H1 (cell line): ENCODE measurements at regions not wholly inside any gene's neighbourhood (a gene's known extent, or its start where the extent isn't known, plus 50 kb on each side); places are given as distances from the start of the nearest gene placed in this dataset.

Experiments used
- CTCF ChIA-PET: fragments of 300-600 bp; sonication (Branson Sonifier 250); formaldehyde crosslinking; loops from one replicate; lab custom pipeline; 2021; ENCODE audit not compliant: partially characterized antibody; lab: Charles Lee
- POLR2A ChIA-PET: fragments of 300-600 bp; sonication (Branson Sonifier 250); formaldehyde crosslinking; loops from one replicate; lab custom pipeline; 2021; ENCODE audit warnings: inconsistent platforms; ENCODE audit not compliant: partially characterized antibody; lab: Charles Lee
- DNase-seq, 2 experiments: peaks; one replicate each; pipeline versions ENCODE4 v3.0.0 to v3.0.0-alpha.2; 2010 to 2022; ENCODE audit warnings: low spot score in 2 of 2, low read depth in 1 of 2, mixed read lengths in 1 of 2
- FAIRE-seq: peaks from 2 replicates; lab custom pipeline; 2011; peaks lifted over from hg19 to GRCh38; lab: Jason Lieb, UNC
- H2AFZ ChIP-seq: 2 replicates; pipeline ENCODE4 v1.8.1; 2012; ENCODE audit warnings: low read length, inconsistent platforms
- H2AK5ac ChIP-seq: 2 replicates; pipeline ENCODE4 v1.6.1; 2013; ENCODE audit warnings: low read depth, low read length
- H2BK120ac ChIP-seq: replicated peaks from 2 replicates; pipeline ENCODE3; 2013; ENCODE audit warnings: low read depth, low read length, inconsistent platforms
- H2BK12ac ChIP-seq: 2 replicates; pipeline ENCODE4 v1.6.1; 2013; ENCODE audit warnings: low read depth, low read length
- H2BK15ac ChIP-seq: 2 replicates; pipeline ENCODE4 v1.6.1; 2013; ENCODE audit warnings: low read length
- H2BK20ac ChIP-seq: 2 replicates; pipeline ENCODE4 v1.6.1; 2013; ENCODE audit warnings: low read length
- H2BK5ac ChIP-seq: 2 replicates; pipeline ENCODE4 v1.6.1; 2013; ENCODE audit warnings: low read depth, low read length
- H3K14ac ChIP-seq: 2 replicates; pipeline ENCODE4 v1.6.1; 2013; ENCODE audit warnings: inconsistent platforms; ENCODE audit not compliant: insufficient read length
- H3K18ac ChIP-seq: 2 replicates; pipeline ENCODE4 v1.6.1; 2013; ENCODE audit warnings: low read length; ENCODE audit errors: extremely low read depth
- H3K23ac ChIP-seq: 2 replicates; pipeline ENCODE4 v1.6.1; 2013; ENCODE audit warnings: inconsistent platforms; ENCODE audit not compliant: insufficient read length
- H3K23me2 ChIP-seq: 2 replicates; pipeline ENCODE4 v1.6.1; 2013; ENCODE audit warnings: low read depth, low read length
- H3K27ac ChIP-seq: 2 replicates; pipeline ENCODE4 v1.6.1; 2011; ENCODE audit warnings: low read depth, low read length, inconsistent platforms
- H3K27me3 ChIP-seq, 4 experiments: replicated peaks in 1 of 4; 1 replicate in 1 of 4; 2 replicates in 3 of 4; pipeline versions ENCODE4 v1.6.1 to v1.8.1; 2011 to 2013; ENCODE audit warnings: low read length in 3 of 4, mild to moderate bottlenecking in 3 of 4, inconsistent platforms in 2 of 4, mixed read lengths in 2 of 4, moderate library complexity in 1 of 4; ENCODE audit not compliant: control insufficient read depth in 3 of 4, insufficient read depth in 3 of 4; ENCODE audit errors: extremely low read depth in 1 of 4
- H3K36me3 ChIP-seq, 4 experiments: 2 replicates each; pipeline versions ENCODE4 v1.6.1 to v1.8.1; 2011 to 2013; ENCODE audit warnings: mild to moderate bottlenecking in 4 of 4, low read length in 3 of 4, moderate library complexity in 2 of 4, control low read depth in 1 of 4, inconsistent platforms in 1 of 4; ENCODE audit not compliant: insufficient read depth in 4 of 4, control insufficient read depth in 2 of 4
- H3K4ac ChIP-seq: replicated peaks from 2 replicates; pipeline ENCODE3; 2013; ENCODE audit warnings: low read length, low read depth, mixed read lengths, inconsistent platforms; ENCODE audit not compliant: insufficient read length
- H3K4me1 ChIP-seq, 4 experiments: replicated peaks in 1 of 4; 1 replicate in 1 of 4; 2 replicates in 3 of 4; pipeline versions ENCODE4 v1.6.1 to v1.8.1; 2011 to 2013; ENCODE audit warnings: low read length in 3 of 4, inconsistent platforms in 2 of 4, mixed read lengths in 1 of 4; ENCODE audit not compliant: insufficient read depth in 4 of 4, control insufficient read depth in 3 of 4
- H3K4me2 ChIP-seq, 2 experiments: 2 replicates each; pipeline versions ENCODE4 v1.6.1 to v1.8.1; 2011 to 2013; ENCODE audit warnings: low read depth in 2 of 2, low read length in 2 of 2, control low read depth in 1 of 2, inconsistent platforms in 1 of 2, mild to moderate bottlenecking in 1 of 2; ENCODE audit not compliant: insufficient read depth in 1 of 2
- H3K4me3 ChIP-seq, 4 experiments: fragments of 200-600, 300-600 bp in 1 of 4; sonication (generic), shearing (Covaris generic), sonication (Bioruptor Twin) in 1 of 4; 2 replicates each; pipeline versions ENCODE4 v1.5.1 to v1.8.1; 2011 to 2016; ENCODE audit warnings: low read length in 4 of 4, low read depth in 3 of 4, control low read depth in 2 of 4, inconsistent platforms in 2 of 4, mild to moderate bottlenecking in 2 of 4, mixed read lengths in 1 of 4, moderate library complexity in 1 of 4; ENCODE audit not compliant: insufficient read depth in 2 of 4; ENCODE audit errors: extremely low read depth in 1 of 4
- H3K56ac ChIP-seq: replicated peaks from 2 replicates; pipeline ENCODE3; 2013; ENCODE audit warnings: low read depth, mild to moderate bottlenecking, mixed read lengths, low read length, inconsistent platforms; ENCODE audit not compliant: insufficient read length
- H3K79me1 ChIP-seq: 2 replicates; pipeline ENCODE4 v1.6.1; 2013; ENCODE audit warnings: low read depth, low read length, control low read depth
- H3K79me2 ChIP-seq, 2 experiments: 2 replicates each; pipeline versions ENCODE4 v1.6.1 to v1.8.1; 2012 to 2013; ENCODE audit warnings: low read length in 2 of 2, mild to moderate bottlenecking in 2 of 2, inconsistent platforms in 1 of 2; ENCODE audit not compliant: insufficient read depth in 2 of 2, control insufficient read depth in 1 of 2
- H3K9ac ChIP-seq, 4 experiments: replicated peaks in 1 of 4; 1 replicate in 1 of 4; 2 replicates in 3 of 4; pipeline versions ENCODE4 v1.6.1 to v1.8.1; 2011 to 2013; ENCODE audit warnings: low read depth in 3 of 4, low read length in 3 of 4, control low read depth in 2 of 4, mild to moderate bottlenecking in 2 of 4, moderate library complexity in 2 of 4, inconsistent platforms in 1 of 4; ENCODE audit errors: extremely low read depth in 1 of 4
- H3K9me3 ChIP-seq, 2 experiments: 2 replicates each; pipeline versions ENCODE4 v1.6.1 to v1.8.1; 2012 to 2013; ENCODE audit warnings: mild to moderate bottlenecking in 2 of 2, moderate library complexity in 2 of 2, control low read depth in 1 of 2, inconsistent platforms in 1 of 2, low read depth in 1 of 2, low read length in 1 of 2, mixed read lengths in 1 of 2; ENCODE audit not compliant: insufficient read depth in 2 of 2
- H4K20me1 ChIP-seq, 2 experiments: replicated peaks in 1 of 2; 2 replicates each; pipeline versions ENCODE3 to v1.8.1; 2011 to 2013; ENCODE audit warnings: inconsistent platforms in 2 of 2, low read length in 2 of 2, mild to moderate bottlenecking in 1 of 2; ENCODE audit not compliant: insufficient read depth in 2 of 2, control insufficient read depth in 1 of 2
- H4K5ac ChIP-seq: 2 replicates; pipeline ENCODE4 v1.6.1; 2013; ENCODE audit warnings: low read length, low read depth, mixed read lengths, inconsistent platforms; ENCODE audit not compliant: insufficient read length
- H4K8ac ChIP-seq: 2 replicates; pipeline ENCODE4 v1.8.0; 2013; ENCODE audit warnings: mild to moderate bottlenecking, moderate library complexity, low read length, inconsistent platforms; ENCODE audit not compliant: insufficient read depth; ENCODE audit errors: extremely low read depth
- H4K91ac ChIP-seq: replicated peaks from 2 replicates; pipeline ENCODE3; 2013; ENCODE audit warnings: low read length, mixed read lengths, inconsistent platforms; ENCODE audit not compliant: insufficient read length
- CBX5 ChIP-seq: fragments of 300-800, 300-1000 bp; sonication (generic); IDR thresholded peaks from 2 replicates; pipeline ENCODE4 v1.7.1; 2016; ENCODE audit warnings: antibody characterized with exemption, low read length, low read depth
- CHD1 ChIP-seq: IDR thresholded peaks from 2 replicates; pipeline ENCODE4 v1.6.1; 2012; ENCODE audit warnings: low read depth, low read length, improper control_type of control experiment
- GABPA ChIP-seq: IDR thresholded peaks from 2 replicates; pipeline ENCODE4 v1.6.1; 2011; ENCODE audit warnings: mild to moderate bottlenecking, low read length, moderate library complexity, borderline replicate concordance; ENCODE audit not compliant: insufficient read depth
- GTF2F1 ChIP-seq: IDR thresholded peaks from 2 replicates; pipeline ENCODE4 v1.6.1; 2012; ENCODE audit warnings: low read depth, low read length, improper control_type of control experiment, borderline replicate concordance
- HDAC6 ChIP-seq: IDR thresholded peaks from one replicate; pipeline ENCODE4 v1.7.1; 2012; ENCODE audit warnings: low read depth, mild to moderate bottlenecking, inconsistent platforms, low read length, moderate library complexity
- PHF8 ChIP-seq: fragments of 200-600 bp; sonication (generic); conservative IDR thresholded peaks from 2 replicates; pipeline ENCODE4 v1.7.1; 2012; ENCODE audit warnings: low read depth, mild to moderate bottlenecking, inconsistent platforms, low read length, moderate library complexity
- RAD21 ChIP-seq, 2 experiments: IDR thresholded peaks in 1 of 2; conservative IDR thresholded peaks in 1 of 2; 2 replicates each; pipeline ENCODE4 v1.6.1; 2011; ENCODE audit warnings: low read depth in 2 of 2, low read length in 2 of 2, improper control_type of control experiment in 1 of 2, inconsistent platforms in 1 of 2, mild to moderate bottlenecking in 1 of 2, moderate library complexity in 1 of 2
- SP4 ChIP-seq: IDR thresholded peaks from 2 replicates; pipeline ENCODE4 v1.6.1; 2012; ENCODE audit warnings: low read length, inconsistent platforms
- SRF ChIP-seq: IDR thresholded peaks from 2 replicates; pipeline ENCODE4 v1.6.1; 2011; ENCODE audit warnings: mild to moderate bottlenecking, low read depth, low read length, moderate library complexity
- SUZ12 ChIP-seq: fragments of 200-600 bp; sonication (generic); IDR thresholded peaks from 2 replicates; pipeline ENCODE4 v1.6.1; 2012; ENCODE audit warnings: mild to moderate bottlenecking, inconsistent platforms, low read length, moderate library complexity, mixed read lengths
- TAF7 ChIP-seq: optimal IDR thresholded peaks from 2 replicates; pipeline ENCODE3; 2011; ENCODE audit warnings: low read depth, mild to moderate bottlenecking, inconsistent platforms, low read length, moderate library complexity, borderline replicate concordance
- TBP ChIP-seq: IDR thresholded peaks from 2 replicates; pipeline ENCODE4 v1.6.1; 2011; ENCODE audit warnings: low read depth, low read length, improper control_type of control experiment
- TEAD4 ChIP-seq: IDR thresholded peaks from 2 replicates; pipeline ENCODE4 v1.6.1; 2012; ENCODE audit warnings: low read depth, low read length, inconsistent platforms, mixed read lengths
- WGBS, 2 experiments: shearing (Covaris generic) in 1 of 2; methylation state at CpG; one replicate each; pipeline versions ENCODE4 v1.1.6 to v1.1.7; 2013 to 2015; ENCODE audit warnings: low lambda C conversion rate in 2 of 2, mixed read lengths in 2 of 2, inconsistent platforms in 1 of 2, low coverage in 1 of 2, missing lambda C conversion rate in 1 of 2; ENCODE audit not compliant: insufficient replicate concordance in 2 of 2, insufficient coverage in 1 of 2, insufficient read length in 1 of 2; ENCODE audit errors: extremely low coverage in 1 of 2, missing lambda C conversion rate in 1 of 2; 5-methylcytosine and 5-hydroxymethylcytosine counted together

DNA sequence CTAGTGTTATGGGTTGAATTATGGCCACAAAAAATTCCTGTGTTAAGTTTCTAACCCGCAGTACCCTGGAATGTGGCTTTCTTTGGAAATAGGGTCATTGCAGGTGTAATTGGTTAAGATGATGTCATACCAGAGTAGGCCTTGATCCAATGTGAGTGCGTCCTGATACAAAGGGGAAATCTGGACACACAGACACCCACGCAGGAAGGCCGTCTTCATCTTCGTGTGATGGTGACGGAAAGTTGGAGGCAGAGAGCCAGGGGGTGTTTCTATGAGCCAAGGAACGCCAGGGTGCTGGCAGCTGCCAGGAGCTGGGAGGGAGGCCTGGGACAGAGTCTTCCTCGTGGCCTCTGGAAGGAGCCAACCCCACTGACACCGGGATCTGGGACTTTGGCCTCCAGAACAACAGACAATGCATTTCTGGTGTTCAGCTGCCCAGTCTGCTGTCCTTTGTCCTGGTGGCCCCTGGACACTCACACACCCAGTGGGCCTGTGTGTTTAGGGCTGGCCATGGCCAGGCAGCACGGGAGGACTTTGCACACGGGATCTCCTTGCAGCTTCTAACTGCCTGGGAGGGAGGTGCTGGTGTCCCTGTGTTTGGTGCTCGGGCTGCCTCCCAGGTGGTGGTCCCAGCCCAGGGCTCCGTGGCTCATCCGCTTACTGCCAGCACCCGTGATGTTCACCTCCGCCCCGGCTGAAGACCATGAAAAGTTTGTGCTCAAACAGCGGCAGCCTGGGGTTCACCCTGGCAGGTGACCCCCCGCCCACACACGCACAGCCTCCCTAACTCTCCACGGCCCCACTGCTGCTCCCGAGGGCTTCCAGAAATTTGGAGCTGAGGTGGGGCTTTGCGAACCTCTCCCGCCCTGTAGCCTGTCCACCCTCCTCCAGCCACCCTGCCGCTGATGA, 53.4 kb upstream of the GATA5 start:
- no peak overlapping the region for H3K27ac ChIP-seq
- no peak overlapping the region for H3K9ac ChIP-seq
- H2BK15ac ChIP-seq = no peak overlapping the region
- H2BK5ac ChIP-seq = no peak overlapping the region
- H3K4me1 ChIP-seq = peaks cover 0 to 7% (median 4%) of the 10 kb centered on the region in 4 experiments; a peak in 6 of 7 replicates
- 90% methylated on average over 25 of the region's 25 CpGs; no CpG with 5 or more reads in 1 of the 2 experiments for WGBS, 2 experiments
- H3K23me2 ChIP-seq = 0 out of 2 replicates have a peak, but pooled peaks cover 1% of the 10 kb centered on the region
- H4K20me1 ChIP-seq = no peaks in the 10 kb centered on the region
- TF ChIP-seq TBP = no peak
- no peak for TF ChIP-seq PHF8
- TF ChIP-seq RAD21 (IDR thresholded peaks at IDR 0.05 in 1 of 2, conservative IDR thresholded peaks at IDR 0.05 in 1 of 2; ENCODE audit: low read depth in 2 of 2, low read length in 2 of 2) = no peak
- TF ChIP-seq GTF2F1 = no peak
- TF ChIP-seq SRF = no peak
- TF ChIP-seq TAF7 = no peak
- no peak for TF ChIP-seq TEAD4
- no peak for TF ChIP-seq HDAC6
- TF ChIP-seq GABPA = no peak
- TF ChIP-seq CHD1 = no peak
- no peak for TF ChIP-seq CBX5
- no peak for TF ChIP-seq SUZ12
- TF ChIP-seq SP4 = no peak
- H3K18ac ChIP-seq = no peak overlapping the region
- no peak overlapping the region; the same call in 1 of the 2 replicates for H4K8ac ChIP-seq
- H3K9me3 ChIP-seq = no peaks in the 10 kb centered on the region
- POLR2A ChIA-PET = no interaction called here
- no peak overlapping the region for H2BK20ac ChIP-seq
- no peak overlapping the region for H4K5ac ChIP-seq
- no peak overlapping the region for H3K4me3 ChIP-seq
- H2BK12ac ChIP-seq = no peak overlapping the region
- no peak overlapping the region for H2AFZ ChIP-seq
- H2AK5ac ChIP-seq = no peak overlapping the region
- H3K23ac ChIP-seq = no peak overlapping the region
- no peak overlapping the region for H3K4me2 ChIP-seq
- H4K91ac ChIP-seq = peak overlapping the region; percentile 26
- DNase-seq (no peak), FAIRE-seq (no peak)
- H3K4ac ChIP-seq = no peak overlapping the region
- no peaks in the 10 kb centered on the region for H3K79me1 ChIP-seq
- no peak overlapping the region for H3K56ac ChIP-seq
- CTCF ChIA-PET = interaction anchor here (0.8 to 1.6 kb wide), 3 partner anchors 22 to 119 kb away, joined by 3 to 5 read pairs (median 4); no protein-coding TSS in a partner anchor
- H3K36me3 ChIP-seq = no peaks in the 10 kb centered on the region
- no peaks in the 10 kb centered on the region for H3K27me3 ChIP-seq
- no peak overlapping the region for H3K14ac ChIP-seq
- H2BK120ac ChIP-seq = no peak overlapping the region
- H3K79me2 ChIP-seq = no peaks in the 10 kb centered on the region
